GM18868 (cell line): ENCODE measurements at regions not wholly inside any gene's neighbourhood (a gene's known extent, or its start where the extent isn't known, plus 50 kb on each side); places are given as distances from the start of the nearest gene placed in this dataset.
"Not testable (repeated sequence)": the region's sequence is repeated elsewhere in the genome, so short reads cannot be mapped to it uniquely, and the experiment has no call there.

ENCODE experiments used
- ATAC-seq: cut with Tn5 transposase; IDR thresholded peaks from one replicate; pipeline ENCODE4 v1.9.1; 2021; ENCODE audit warnings: mild to moderate bottlenecking, moderate library complexity; ENCODE audit not compliant: unreplicated experiment

- no peak for ATAC-seq
These were observed 107.7 kb downstream of the SEPTIN7 start for GRCh38 chr7:35908331-35909216.

GRCh38 chr7:35909870-35910357 is 109.1 kb downstream of the SEPTIN7 start:
- no peak for ATAC-seq

- not testable (repeated sequence) for ATAC-seq
These were observed 109.8 kb downstream of the SEPTIN7 start for GRCh38 chr7:35910621-35911020.

GRCh38 chr7:35913350-35913749 is 112.5 kb downstream of the SEPTIN7 start:
- not testable (repeated sequence) for ATAC-seq

GRCh38 chr7:35914214-35914613 is 113.4 kb downstream of the SEPTIN7 start:
- ATAC-seq = not testable (repeated sequence)

GRCh38 chr7:35915247-35915955 is 114.5 kb downstream of the SEPTIN7 start:
- ATAC-seq = not testable (repeated sequence)

GRCh38 chr7:35918217-35918616 is 117.4 kb downstream of the SEPTIN7 start:
- not testable (repeated sequence) for ATAC-seq

GRCh38 chr7:35919607-35920006 is 118.8 kb downstream of the SEPTIN7 start:
- peak; percentile 84 for ATAC-seq

- not testable (repeated sequence) for ATAC-seq
These were observed 120.5 kb downstream of the SEPTIN7 start for GRCh38 chr7:35921338-35921737.

GRCh38 chr7:35924668-35925067 is 123.8 kb downstream of the SEPTIN7 start:
- not testable (repeated sequence) for ATAC-seq

GRCh38 chr7:35926966-35927365 is 126.1 kb downstream of the SEPTIN7 start:
- not testable (repeated sequence) for ATAC-seq

- not testable (repeated sequence) for ATAC-seq
These were observed 130.3 kb downstream of the SEPTIN7 start for GRCh38 chr7:35931134-35931533.

- ATAC-seq = not testable (repeated sequence)
These were observed 130.7 kb downstream of the SEPTIN7 start for GRCh38 chr7:35931551-35931950.

- ATAC-seq = not testable (repeated sequence)
These were observed 139.8 kb downstream of the SEPTIN7 start for GRCh38 chr7:35940695-35941094.

GRCh38 chr7:35945621-35946020 is 144.8 kb downstream of the SEPTIN7 start:
- ATAC-seq = not testable (repeated sequence)

GRCh38 chr7:35955735-35956134 is 154.9 kb downstream of the SEPTIN7 start:
- ATAC-seq = not testable (repeated sequence)

- ATAC-seq = not testable (repeated sequence)
These were observed 156.1 kb downstream of the SEPTIN7 start for GRCh38 chr7:35956988-35957387.

- ATAC-seq = not testable (repeated sequence)
These were observed 160.4 kb downstream of the SEPTIN7 start for GRCh38 chr7:35961260-35961659.

- not testable (repeated sequence) for ATAC-seq
These were observed 161.8 kb downstream of the SEPTIN7 start for GRCh38 chr7:35962607-35963006.

- ATAC-seq = no peak
These were observed 166.7 kb downstream of the SEPTIN7 start for GRCh38 chr7:35967366-35968139.
